ENCODE measurements at regions not wholly inside any gene's neighbourhood (a gene's known extent, or its start where the extent isn't known, plus 50 kb on each side); places are given as distances from the start of the nearest gene placed in this dataset.

- TF ChIP-seq POLR2A (IDR thresholded peaks at IDR 0.05), result no peak
- TF ChIP-seq CTCF (IDR thresholded peaks at IDR 0.05), result no peak
Observed at GRCh38 chr6:16020259-16020658, 108.6 kb upstream of the MYLIP start.

Measured in prostate gland (tissue), 2 donors.